PC-3 (cell line): ENCODE measurements at regions not wholly inside any gene's neighbourhood (a gene's known extent, or its start where the extent isn't known, plus 50 kb on each side); places are given as distances from the start of the nearest gene placed in this dataset.

Experiments used
- ATAC-seq: fragments of 200-7000 bp; cut with Tn5 transposase; 2 replicates; pipeline ENCODE4 v1.9.1; 2020; ENCODE audit warnings: mild to moderate bottlenecking, moderate library complexity
- BruUV-seq: library from RNA; stranded (reverse); fragments of 400-500 nt; replicated peaks from 2 replicates; lab custom pipeline; 2021; lab: Mats Ljungman, UMichigan
- CTCF ChIA-PET: fragments of 300-600 bp; sonication (Branson Sonifier 250); formaldehyde crosslinking; loops from one replicate; lab custom pipeline; 2022; ENCODE audit warnings: antibody characterized with exemption; lab: Charles Lee
- POLR2A ChIA-PET: fragments of 300-600 bp; sonication (Branson Sonifier 250); formaldehyde crosslinking; loops from one replicate; lab custom pipeline; 2022; ENCODE audit warnings: antibody characterized with exemption; ENCODE audit not compliant: unreplicated experiment; lab: Charles Lee
- DNase-seq: peaks from one replicate; pipeline ENCODE4 v3.0.0-alpha.2; 2015
- H2AFZ ChIP-seq: fragments of 300-600 bp; sonication (generic); 2 replicates; pipeline ENCODE4 v1.6.0; 2016; ENCODE audit warnings: antibody characterized with exemption, low read length
- H3F3A ChIP-seq: fragments of 300-600 bp; sonication (generic); one replicate; pipeline ENCODE4 v1.6.0; 2017; ENCODE audit warnings: antibody characterized with exemption, low read length, control low read depth, mild to moderate bottlenecking; ENCODE audit not compliant: unreplicated experiment
- H3K27ac ChIP-seq: fragments of 300-600 bp; sonication (generic); 2 replicates; pipeline ENCODE4 v1.5.1; 2016; ENCODE audit warnings: mild to moderate bottlenecking, low read length
- H3K27me3 ChIP-seq: fragments of 300-600 bp; sonication (generic); 2 replicates; pipeline ENCODE4 v1.6.1; 2016; ENCODE audit warnings: low read length, mixed read lengths
- H3K36me3 ChIP-seq: fragments of 300-600 bp; sonication (generic); 2 replicates; pipeline ENCODE4 v1.6.1; 2016; ENCODE audit warnings: low read depth, mixed run types, low read length, mixed read lengths
- H3K4me1 ChIP-seq: fragments of 300-600 bp; sonication (generic); 2 replicates; pipeline ENCODE4 v1.5.1; 2016; ENCODE audit warnings: low read length; ENCODE audit not compliant: insufficient read depth
- H3K4me2 ChIP-seq: fragments of 300-600 bp; sonication (generic); 2 replicates; pipeline ENCODE4 v1.6.0; 2016; ENCODE audit warnings: low read length
- H3K4me3 ChIP-seq: fragments of 300-600 bp; sonication (generic); 2 replicates; pipeline ENCODE4 v1.5.1; 2016; ENCODE audit warnings: mild to moderate bottlenecking, low read length, mixed read lengths
- H3K79me2 ChIP-seq: fragments of 300-600 bp; sonication (generic); 2 replicates; pipeline ENCODE4 v1.6.1; 2017; ENCODE audit warnings: low read length, mixed read lengths
- H3K9ac ChIP-seq: fragments of 300-600 bp; sonication (generic); 2 replicates; pipeline ENCODE4 v1.6.0; 2016; ENCODE audit warnings: mild to moderate bottlenecking, low read length
- H3K9me2 ChIP-seq: fragments of 300-600 bp; sonication (generic); replicated peaks from 2 replicates; pipeline ENCODE4 v1.6.1; 2016; ENCODE audit warnings: mixed run types, low read length, mixed read lengths
- H3K9me3 ChIP-seq: fragments of 300-600 bp; sonication (generic); 2 replicates; pipeline ENCODE4 v1.6.1; 2016; ENCODE audit warnings: low read length, mixed read lengths
- H4K20me1 ChIP-seq: fragments of 300-600 bp; sonication (generic); 2 replicates; pipeline ENCODE4 v1.6.1; 2016; ENCODE audit warnings: low read length, mixed read lengths
- EZH2 ChIP-seq: fragments of 300-600 bp; sonication (generic); IDR thresholded peaks from one replicate; pipeline ENCODE4 v1.6.1; 2017; ENCODE audit warnings: antibody characterized with exemption, mild to moderate bottlenecking, low read length; ENCODE audit not compliant: unreplicated experiment
- EZH2phosphoT487 ChIP-seq: fragments of 300-600 bp; sonication (generic); IDR thresholded peaks from 2 replicates; pipeline ENCODE4 v1.6.1; 2018; ENCODE audit warnings: mild to moderate bottlenecking, antibody characterized with exemption, low read length, borderline replicate concordance
- intact Hi-C: fragments of 100-400 bp; cut with micrococcal nuclease; formaldehyde crosslinking; loops from 2 replicates; pipeline ENCODE4 v1.9.0; 2023
- TF ChIP-seq, protein P1 (sequence below): fragments of 300-600 bp; sonication (generic); conservative IDR thresholded peaks from 2 replicates; pipeline ENCODE4 v1.5.1; 2017; ENCODE audit warnings: antibody characterized with exemption, low read depth, mild to moderate bottlenecking, low read length

DNA sequence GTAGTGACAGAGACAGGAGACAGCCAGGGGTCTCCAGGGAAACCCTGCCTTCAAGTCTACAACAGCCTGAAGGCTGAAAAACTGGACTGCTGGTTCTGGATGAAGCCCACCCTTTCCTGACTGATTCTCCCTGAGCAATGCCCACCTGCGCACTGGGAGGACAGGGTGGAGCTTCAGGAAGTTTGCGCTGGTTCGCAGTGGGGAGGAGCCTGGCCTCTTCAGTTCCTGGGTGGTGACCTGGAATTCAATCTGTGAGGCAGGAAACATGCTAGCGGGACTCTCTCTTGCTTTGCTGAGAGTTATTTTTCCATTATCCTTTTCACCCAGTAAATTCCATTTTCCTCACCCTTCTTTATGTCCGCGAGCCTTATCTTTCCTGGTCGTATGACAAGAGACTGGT is 600.8 kb downstream of the TRHDE start:
- no peaks in the 10 kb centered on the region for H3K4me1 ChIP-seq
- peaks cover 15% of the 10 kb centered on the region for H3K9me3 ChIP-seq
- H3K27ac ChIP-seq = no peak overlapping the region
- BruUV-seq = no TSS peak
- no peaks in the 10 kb centered on the region for H3K79me2 ChIP-seq
- no peak overlapping the region for H3K4me2 ChIP-seq
- ATAC-seq = no peak
- ChIA-PET POLR2A (no interaction called here), CTCF (no interaction called here)
- no peak overlapping the region for H3K4me3 ChIP-seq
- H3K9ac ChIP-seq = no peak overlapping the region
- intact Hi-C loops = no loop called here
- no peaks in the 10 kb centered on the region for H3K9me2 ChIP-seq
- H4K20me1 ChIP-seq = no peaks in the 10 kb centered on the region
- no peak for TF ChIP-seq EZH2
- TF ChIP-seq, protein P1, sequence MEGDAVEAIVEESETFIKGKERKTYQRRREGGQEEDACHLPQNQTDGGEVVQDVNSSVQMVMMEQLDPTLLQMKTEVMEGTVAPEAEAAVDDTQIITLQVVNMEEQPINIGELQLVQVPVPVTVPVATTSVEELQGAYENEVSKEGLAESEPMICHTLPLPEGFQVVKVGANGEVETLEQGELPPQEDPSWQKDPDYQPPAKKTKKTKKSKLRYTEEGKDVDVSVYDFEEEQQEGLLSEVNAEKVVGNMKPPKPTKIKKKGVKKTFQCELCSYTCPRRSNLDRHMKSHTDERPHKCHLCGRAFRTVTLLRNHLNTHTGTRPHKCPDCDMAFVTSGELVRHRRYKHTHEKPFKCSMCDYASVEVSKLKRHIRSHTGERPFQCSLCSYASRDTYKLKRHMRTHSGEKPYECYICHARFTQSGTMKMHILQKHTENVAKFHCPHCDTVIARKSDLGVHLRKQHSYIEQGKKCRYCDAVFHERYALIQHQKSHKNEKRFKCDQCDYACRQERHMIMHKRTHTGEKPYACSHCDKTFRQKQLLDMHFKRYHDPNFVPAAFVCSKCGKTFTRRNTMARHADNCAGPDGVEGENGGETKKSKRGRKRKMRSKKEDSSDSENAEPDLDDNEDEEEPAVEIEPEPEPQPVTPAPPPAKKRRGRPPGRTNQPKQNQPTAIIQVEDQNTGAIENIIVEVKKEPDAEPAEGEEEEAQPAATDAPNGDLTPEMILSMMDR = no peak
- no peak for TF ChIP-seq EZH2phosphoT487
- H3K36me3 ChIP-seq = no peaks in the 10 kb centered on the region
- no peaks in the 10 kb centered on the region for H3F3A ChIP-seq
- H3K27me3 ChIP-seq = no peaks in the 10 kb centered on the region
- no peak for DNase-seq
- H2AFZ ChIP-seq = no peak overlapping the region

DNA sequence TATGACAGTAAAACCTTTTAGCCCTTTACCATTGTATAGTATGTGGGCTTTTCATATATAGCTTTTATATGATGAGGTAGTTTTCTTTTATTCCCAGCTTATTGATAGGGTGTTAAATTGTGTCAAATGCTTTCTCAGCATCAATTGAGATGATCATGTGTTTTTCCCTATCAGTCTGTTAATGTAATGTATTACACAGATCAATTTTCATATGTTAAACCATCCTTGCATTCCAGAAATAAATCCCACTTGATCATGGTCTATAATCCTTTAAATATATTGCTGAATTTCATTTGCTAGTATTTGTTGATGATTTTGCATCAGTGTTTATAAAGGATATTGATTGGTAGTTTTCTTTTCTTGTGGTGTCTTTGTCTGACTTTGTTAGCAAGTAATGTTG is 603.9 kb downstream of the TRHDE start:
- Histone ChIP-seq H3K9me3 (peaks cover 15% of the 10 kb centered on the region), H3K9ac (no peak overlapping the region), H3F3A (no peaks in the 10 kb centered on the region), H3K27ac (no peak overlapping the region), H3K27me3 (no peaks in the 10 kb centered on the region), H3K4me2 (no peak overlapping the region), H3K79me2 (no peaks in the 10 kb centered on the region), H3K36me3 (no peaks in the 10 kb centered on the region), H3K9me2 (no peaks in the 10 kb centered on the region), H3K4me3 (no peak overlapping the region), H4K20me1 (no peaks in the 10 kb centered on the region), H3K4me1 (no peaks in the 10 kb centered on the region), H2AFZ (no peak overlapping the region)
- ChIA-PET POLR2A (no interaction called here), CTCF (no interaction called here)
- intact Hi-C loops = no loop called here
- BruUV-seq = no TSS peak
- TF ChIP-seq EZH2phosphoT487 (no peak), EZH2 (no peak)
- TF ChIP-seq, protein P1 = no peak
- no peak for DNase-seq
- ATAC-seq = no peak

DNA sequence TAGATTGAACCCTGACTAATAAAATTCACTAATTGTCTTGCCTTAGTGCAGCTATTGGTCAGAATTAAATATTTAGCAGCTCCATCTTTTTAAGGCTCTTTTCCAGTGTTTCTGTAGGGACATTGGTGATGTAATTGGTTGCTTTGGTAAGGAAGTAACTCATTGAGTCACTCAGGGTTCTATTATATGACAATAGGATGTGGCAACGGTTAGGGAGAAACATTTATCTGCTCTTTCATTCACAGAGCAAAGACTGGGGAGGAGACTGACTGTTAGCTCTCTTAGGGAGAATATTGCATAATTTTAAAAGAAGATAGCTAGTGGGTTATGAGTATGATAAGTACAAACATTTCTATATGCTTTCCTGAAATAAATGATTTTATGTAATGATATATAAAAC is 616.5 kb downstream of the TRHDE start:
- CTCF ChIA-PET = no interaction called here

More for the DNA sequence above, 616.5 kb downstream of the TRHDE start:
- H3K9ac ChIP-seq = no peak overlapping the region
- no peaks in the 10 kb centered on the region for H3K4me1 ChIP-seq
- H3K79me2 ChIP-seq = no peaks in the 10 kb centered on the region
- no peak for DNase-seq
- no TSS peak for BruUV-seq
- no peak overlapping the region for H3K4me2 ChIP-seq
- no peak overlapping the region for H2AFZ ChIP-seq
- no peak overlapping the region for H3K4me3 ChIP-seq
- no peak for TF ChIP-seq EZH2
- TF ChIP-seq, protein P1 = no peak
- no peaks in the 10 kb centered on the region for H3F3A ChIP-seq
- H3K27me3 ChIP-seq = no peaks in the 10 kb centered on the region
- no peaks in the 10 kb centered on the region for H4K20me1 ChIP-seq
- no peaks in the 10 kb centered on the region for H3K36me3 ChIP-seq
- no peaks in the 10 kb centered on the region for H3K9me3 ChIP-seq
- intact Hi-C loops = no loop called here
- POLR2A ChIA-PET = no interaction called here
- no peak overlapping the region for H3K27ac ChIP-seq
- H3K9me2 ChIP-seq = no peaks in the 10 kb centered on the region
- ATAC-seq = no peak
